GM21529 (cell line): ENCODE measurements at regions not wholly inside any gene's neighbourhood (a gene's known extent, or its start where the extent isn't known, plus 50 kb on each side); places are given as distances from the start of the nearest gene placed in this dataset.

Source experiments
- ATAC-seq: cut with Tn5 transposase; IDR thresholded peaks from one replicate; pipeline ENCODE4 v1.9.1; 2021; ENCODE audit not compliant: unreplicated experiment

GRCh38 chr1:187300081-187300480, 471.3 kb downstream of the PLA2G4A start:
- ATAC-seq: no peak

DNA sequence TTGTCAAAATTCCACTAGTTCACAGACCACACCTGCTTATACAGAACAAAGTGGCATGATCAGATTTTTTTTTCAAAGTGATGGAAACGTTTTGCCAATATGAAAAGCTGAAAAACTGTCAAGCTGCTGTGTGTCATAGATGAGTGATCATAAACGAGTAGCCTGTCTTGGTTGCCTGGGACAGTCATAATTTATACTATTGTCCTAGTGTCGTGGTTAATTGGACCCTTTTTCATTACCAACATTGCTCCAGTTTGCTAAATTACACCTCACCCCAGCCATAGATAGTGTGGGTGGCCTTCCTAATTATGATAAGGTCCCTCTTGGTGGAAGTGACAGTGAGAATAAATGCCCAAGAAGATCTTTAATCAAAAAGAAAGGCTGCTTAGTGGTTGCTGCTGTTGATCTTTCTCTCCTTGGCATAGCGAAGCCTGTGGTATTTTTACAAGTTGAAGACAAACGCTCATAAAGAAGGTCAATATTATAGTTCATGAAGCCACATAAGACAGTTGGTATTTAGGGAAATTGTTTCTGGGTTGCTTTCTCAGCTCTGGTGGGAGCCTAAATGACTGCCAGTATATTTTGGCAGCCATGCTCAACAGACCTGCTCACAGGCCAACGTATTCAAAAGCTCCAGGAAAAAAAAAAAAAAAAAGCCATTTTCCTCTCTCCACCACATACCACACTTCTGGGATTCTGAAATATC, 478.1 kb downstream of the PLA2G4A start:
- ATAC-seq: no peak

GRCh38 chr1:187310038-187310631, 481.4 kb downstream of the PLA2G4A start:
- ATAC-seq: no peak

DNA sequence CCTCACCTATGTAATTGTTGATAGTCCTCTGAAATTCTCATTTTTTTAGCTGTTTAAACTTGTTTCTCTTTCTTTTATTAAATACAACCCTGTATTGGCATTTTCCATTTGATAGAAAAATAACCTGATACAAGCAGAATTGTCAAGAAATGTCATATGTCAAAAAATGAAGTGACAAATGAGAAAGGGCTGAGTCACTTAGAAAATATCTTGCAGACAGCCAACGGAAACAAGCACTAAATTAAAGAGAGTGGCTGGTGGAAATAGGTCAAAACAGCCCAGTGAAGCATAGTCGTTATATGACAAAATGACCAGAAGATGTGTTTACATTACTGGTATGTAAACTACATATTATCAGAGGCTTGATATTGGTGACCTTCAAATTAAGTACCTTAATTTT, 484.4 kb downstream of the PLA2G4A start:
- no peak for ATAC-seq

DNA sequence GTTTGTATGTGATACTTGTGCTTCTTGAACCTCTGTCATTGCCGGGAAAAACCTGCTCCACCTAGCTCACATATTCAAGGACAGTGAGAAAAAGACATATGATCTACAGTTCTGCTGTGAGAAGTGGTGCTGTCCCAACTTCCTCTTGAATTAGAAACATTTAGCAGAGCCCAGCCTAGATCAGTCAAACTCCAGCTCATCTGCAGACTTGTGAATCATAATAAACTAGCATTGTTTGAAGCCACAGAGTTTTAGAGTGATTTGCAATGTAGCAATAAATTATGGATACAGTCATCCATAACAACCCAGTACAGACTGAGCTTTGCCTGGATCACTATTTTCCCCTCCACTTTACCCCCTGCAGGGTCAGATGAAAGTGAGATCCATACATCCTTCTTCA, 497.8 kb downstream of the PLA2G4A start:
- no peak for ATAC-seq

GRCh38 chr1:187336441-187337168, 507.9 kb downstream of the PLA2G4A start:
- ATAC-seq: peak; percentile 58

GRCh38 chr1:187338762-187339412, 510.1 kb downstream of the PLA2G4A start:
- ATAC-seq: no peak

DNA sequence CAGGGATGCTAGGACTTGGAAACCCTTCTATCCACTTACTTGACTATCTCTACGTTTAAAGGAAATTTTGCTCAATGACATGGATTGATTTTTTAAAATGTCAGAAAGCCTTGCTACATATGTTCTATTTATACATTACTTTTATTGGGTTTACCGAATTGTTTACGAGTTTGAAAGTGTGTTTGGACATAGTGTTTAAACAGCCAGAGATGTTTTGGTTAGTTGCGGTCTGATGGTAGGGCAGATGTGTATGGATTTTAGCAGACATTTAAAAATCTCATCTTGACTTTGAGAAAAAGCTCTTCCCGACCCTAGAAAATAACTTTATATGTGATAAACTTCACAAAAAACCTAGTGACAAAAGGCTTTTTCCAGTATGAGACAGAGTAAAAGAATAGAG, 513.7 kb downstream of the PLA2G4A start:
- ATAC-seq: no peak

DNA sequence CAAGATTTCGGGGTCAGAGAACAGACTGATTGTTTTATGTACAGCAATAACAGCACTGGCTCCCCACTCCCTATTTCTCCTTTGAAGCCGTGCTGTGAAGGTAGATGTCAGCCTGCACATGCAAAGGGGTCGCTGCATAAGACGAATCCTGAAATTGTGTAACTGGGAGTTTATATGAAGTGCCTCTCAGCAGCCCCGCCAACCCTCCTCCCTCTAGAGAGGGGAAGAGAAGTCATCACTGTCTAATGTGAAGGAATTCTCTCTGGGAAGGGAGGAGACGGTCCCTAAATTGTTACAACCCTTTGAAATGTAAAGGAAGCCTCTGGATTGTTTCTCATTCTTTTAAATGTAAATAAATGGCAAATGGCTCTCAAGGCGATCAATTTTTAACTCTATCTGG, 545.3 kb downstream of the PLA2G4A start:
- ATAC-seq: no peak

DNA sequence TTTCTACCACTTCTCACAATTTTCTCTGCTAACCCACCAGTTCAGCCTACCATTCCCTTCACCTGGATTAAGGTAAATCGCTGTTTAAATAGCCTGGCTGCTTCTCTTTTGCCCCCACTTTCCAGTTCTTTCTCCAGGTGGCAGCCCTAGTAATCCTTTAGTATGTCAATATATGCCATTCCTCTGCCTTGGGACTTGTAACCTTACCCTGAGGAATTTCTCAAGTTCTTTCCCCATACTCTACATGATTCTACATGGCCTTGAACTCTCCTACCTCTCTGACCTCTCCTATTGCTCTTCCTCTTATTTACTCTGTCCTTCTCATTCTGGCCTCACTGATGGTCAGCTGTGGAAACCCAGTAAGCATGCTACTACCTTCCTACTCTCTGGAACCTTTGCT, 546.0 kb downstream of the PLA2G4A start:
- no peak for ATAC-seq

DNA sequence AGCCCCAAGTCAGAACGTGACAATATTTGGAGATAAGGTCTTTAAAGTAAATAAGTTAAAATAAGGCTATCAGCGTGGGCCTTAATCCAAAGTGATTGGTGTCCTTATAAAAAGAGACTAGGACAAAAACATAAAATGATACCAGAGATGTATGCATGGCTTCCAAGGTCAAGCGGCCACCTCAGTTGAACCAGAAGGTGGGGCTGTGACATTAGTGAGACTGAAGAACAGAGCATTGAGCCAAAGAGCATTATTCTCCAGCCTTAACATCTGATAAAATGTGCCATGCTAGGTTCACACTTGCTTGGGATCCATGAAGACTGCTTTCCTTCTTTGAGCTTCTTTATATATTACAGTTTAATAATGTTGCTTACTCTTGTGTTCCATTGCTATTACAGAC, 554.6 kb downstream of the PLA2G4A start:
- ATAC-seq: no peak

GRCh38 chr1:187384504-187384903, 555.8 kb downstream of the PLA2G4A start:
- peak; percentile 74 for ATAC-seq

- no peak for ATAC-seq
These were observed 561.6 kb downstream of the PLA2G4A start for GRCh38 chr1:187390215-187390818.

GRCh38 chr1:187396226-187396625, 567.5 kb downstream of the PLA2G4A start:
- ATAC-seq: no peak

DNA sequence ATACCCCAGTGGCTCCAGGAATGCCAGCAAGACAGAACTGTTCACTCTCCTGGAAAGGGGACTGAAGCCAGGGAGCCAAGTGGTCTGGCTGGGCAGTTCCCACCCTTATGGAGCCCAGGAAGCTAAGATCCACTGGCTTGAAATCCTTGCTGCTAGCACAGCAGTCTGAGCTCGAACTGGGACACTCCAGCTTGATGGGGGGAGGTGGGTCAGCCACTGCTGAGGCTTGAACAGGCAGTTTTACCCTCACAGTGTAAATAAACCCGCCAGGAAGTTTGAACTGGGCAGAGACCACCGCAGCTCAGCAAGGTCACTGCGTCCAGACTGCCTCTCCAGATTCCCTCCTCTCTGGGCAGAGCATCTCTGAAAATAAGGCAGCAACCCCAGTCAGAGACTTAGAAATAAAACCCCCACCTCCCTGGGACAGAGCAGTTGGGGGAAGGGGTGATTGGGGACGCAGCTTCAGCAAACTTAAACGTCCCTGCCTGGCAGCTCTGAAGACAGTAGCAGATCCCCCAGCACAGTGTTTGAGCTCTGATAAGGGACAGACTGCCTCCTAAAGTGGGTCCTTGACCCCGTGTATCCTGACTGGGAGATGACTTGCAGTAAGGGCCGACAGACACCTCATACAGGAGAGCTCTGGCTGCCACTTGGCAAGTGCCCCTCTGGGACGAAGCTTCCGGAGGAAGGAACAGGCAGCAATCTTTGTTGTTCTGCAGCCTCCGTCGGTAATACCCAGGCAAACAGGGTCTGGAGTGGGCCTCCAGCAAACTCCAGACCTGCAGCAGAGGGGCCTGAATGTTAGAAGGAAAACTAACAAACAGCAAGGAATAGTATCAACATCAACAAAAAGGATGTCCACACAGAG, 568.4 kb downstream of the PLA2G4A start:
- no peak for ATAC-seq

DNA sequence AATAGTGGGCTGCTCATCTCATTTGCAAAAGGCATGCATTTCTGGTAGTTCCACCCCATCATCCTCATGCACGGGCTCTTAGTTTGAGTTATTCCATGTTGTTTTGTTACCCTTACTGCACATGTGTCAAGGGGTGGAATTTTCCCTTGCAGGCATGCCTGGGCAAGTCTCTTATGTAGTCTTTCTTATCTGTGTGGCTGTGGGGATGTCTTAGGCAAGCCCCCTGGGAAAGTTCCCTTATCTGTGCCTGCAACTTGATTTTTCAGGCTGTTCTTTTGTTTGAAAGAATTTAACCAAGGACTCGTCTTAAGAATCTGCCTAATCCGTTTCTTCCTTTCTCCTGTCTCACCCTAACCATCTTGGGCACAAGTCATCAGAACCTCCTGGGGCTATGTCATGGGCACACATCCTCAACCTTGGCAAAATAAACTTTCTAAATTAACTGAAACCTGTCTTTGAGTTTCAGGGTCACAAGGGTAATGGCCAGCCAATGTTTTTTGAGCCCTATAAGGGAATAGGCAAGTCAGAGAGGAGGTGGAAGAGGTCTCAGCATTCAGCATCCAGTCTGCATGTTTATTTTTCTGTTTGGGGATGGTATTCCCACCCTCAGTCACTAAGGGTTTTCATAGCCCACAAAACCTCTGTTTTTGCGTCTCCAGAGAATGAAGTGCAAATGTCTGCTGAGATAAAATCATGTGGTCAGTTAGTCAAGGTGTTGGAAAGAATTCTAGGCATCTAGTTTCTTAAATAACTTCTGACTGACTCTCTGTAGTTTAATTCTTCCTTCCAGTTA, 579.7 kb downstream of the PLA2G4A start:
- no peak for ATAC-seq

- ATAC-seq: no peak
These were observed 580.6 kb downstream of the PLA2G4A start for GRCh38 chr1:187409341-187409740.

DNA sequence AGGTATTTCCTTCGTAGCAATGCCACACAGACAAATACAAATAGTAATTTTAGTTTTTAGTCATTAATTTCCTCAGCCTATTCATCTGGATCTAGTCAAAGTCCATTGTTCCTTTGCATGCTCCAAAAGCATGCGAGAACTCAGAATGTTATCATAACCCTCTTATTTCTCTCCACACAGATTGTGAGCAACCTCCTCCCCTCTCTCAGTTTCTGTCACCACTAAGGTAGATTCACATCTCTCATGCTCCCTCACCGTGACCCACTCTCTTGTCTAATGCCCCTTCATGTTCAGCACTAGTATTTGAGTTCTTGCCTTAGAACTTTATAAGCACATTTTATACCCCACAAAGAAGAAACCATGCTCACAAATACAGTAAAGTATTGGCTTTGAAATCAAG, 582.4 kb downstream of the PLA2G4A start:
- no peak for ATAC-seq

DNA sequence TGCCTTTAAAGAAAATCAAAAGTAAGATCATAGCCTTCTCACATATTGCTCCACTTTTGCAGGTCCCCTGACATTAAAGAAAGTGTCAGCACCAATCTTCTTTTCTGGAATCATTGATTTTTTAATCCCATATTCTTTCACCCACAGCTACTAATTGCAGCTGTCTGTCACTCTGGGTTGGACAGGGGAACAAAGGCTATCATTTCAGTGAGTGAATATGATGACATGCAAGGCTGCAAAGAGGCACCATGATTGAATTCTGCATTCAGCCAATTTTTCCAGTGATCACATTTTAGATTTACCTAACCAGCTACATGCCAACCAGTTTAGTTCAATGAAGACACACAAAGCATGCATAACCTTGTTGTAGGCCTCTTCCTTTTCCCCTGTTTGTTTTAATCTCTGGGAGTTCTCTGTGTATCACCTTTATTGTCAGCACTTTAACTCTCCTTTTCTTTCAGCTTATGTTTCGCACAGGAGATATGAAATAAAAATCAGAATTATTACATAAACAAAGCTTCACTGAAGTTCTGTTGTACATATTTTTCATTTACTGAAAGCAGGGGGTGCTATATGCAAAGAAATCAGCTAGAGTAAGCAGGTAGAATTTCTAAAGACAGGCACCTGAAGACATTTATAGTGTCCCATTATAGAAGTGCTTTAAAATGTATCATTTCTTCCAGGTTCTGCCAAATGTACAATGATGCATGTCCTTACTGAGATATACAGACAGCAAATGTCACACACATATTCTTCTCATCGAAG, 584.8 kb downstream of the PLA2G4A start:
- ATAC-seq: no peak
